Fibroblast of skin of right quadriceps (primary cell): ENCODE measurements at regions not wholly inside any gene's neighbourhood (a gene's known extent, or its start where the extent isn't known, plus 50 kb on each side); places are given as distances from the start of the nearest gene placed in this dataset.
A peak's percentile ranks its signal among the peaks of the same experiment; 100 is the strongest.
"Not testable (repeated sequence)": the region's sequence is repeated elsewhere in the genome, so short reads cannot be mapped to it uniquely, and the experiment has no call there.

Experiments used
- DNase-seq: peaks from one replicate; pipeline ENCODE4 v3.0.0-alpha.2; 2013

DNA sequence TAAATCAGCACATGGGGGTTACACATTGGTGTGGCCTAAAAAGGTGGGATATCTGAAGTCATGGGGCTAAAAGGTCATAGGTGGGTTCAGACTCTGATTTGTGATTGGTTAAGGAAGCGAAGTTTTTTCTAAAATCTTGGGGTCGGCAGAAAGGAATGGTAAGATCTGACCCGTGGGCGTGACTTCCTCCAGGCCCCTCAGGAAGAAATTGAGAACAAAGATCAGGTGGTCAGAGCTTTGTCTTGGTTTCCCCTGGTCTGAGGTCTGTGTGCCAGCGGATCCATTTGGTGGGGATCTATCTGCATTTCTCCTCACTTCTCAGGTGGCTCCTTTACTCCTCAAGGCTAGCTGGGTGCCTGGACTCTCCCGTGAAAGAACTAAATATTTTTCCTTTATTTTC, 302.8 kb downstream of the ABCC12 start:
- DNase-seq: no peak

DNA sequence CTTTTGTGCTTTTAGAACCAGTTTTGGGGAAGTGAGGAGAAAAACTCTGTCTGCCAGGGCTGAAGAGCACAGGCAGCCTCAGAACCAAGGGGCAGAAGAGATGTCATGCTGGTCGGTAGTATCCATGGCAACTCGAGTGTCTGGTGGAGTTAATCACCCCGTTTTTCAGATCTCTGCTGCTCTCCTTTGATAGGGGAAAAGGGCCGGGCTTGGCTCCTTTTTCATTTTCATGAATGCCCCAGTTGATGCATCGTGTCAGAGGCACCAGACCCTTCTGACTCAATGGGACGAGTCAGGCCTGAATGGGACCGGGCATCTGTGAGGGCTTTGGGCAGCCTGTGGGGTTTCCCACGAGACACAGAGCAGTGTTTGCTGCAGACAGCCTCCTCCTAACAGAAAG, 304.6 kb downstream of the ABCC12 start:
- no peak for DNase-seq

DNA sequence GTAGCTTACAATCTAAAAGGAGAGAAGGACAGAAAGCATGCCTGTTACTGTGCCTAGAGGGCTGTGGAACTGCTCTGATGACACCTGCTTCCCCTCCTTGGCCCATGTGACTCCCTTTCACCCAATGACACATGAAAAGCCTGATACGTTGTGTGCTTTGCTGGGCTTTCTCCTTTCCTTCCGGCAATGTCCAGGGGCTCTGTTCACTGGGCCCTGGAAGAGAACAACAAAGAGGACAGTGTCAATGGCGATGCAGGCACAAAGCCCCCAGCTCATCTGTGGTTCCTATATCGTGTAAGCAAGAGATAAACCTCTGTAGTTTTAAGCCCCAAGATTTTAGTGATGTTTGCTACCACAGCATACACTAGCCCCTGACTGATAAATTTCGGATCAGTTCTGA, 306.1 kb downstream of the ABCC12 start:
- DNase-seq: no peak

DNA sequence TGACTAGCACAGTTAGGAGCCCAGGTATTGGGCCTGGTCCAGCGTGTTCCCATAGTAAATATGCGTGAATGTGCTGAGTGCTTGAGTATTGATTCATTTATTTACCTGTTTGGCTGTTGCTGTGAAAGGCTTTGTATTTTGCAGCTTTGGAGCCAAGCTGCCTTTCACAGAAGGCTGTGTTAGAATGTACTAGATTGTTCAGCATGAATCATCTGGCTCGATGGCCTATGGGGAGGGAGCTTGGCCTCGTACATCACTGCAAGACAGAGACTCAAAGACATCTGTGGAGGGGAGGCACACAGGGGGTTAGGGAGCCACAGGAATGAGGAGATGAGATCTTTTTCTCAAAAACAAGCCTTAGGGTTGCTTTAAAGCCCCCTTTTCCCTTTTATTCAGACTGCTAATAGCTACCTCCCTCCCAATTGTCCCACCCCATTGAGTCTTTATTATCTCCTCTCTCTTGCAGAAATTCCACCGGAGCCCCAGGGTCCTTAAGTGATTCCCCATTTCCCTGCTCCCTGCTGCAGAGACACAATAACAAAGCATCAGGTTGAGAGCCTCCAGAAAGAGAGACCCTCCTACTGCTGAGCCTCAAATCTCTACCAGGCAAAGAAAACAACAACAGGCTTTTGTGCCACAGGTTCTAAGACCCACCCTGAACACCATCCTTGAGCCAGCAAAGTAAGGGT, 307.2 kb downstream of the ABCC12 start:
- peak; percentile 28 for DNase-seq

DNA sequence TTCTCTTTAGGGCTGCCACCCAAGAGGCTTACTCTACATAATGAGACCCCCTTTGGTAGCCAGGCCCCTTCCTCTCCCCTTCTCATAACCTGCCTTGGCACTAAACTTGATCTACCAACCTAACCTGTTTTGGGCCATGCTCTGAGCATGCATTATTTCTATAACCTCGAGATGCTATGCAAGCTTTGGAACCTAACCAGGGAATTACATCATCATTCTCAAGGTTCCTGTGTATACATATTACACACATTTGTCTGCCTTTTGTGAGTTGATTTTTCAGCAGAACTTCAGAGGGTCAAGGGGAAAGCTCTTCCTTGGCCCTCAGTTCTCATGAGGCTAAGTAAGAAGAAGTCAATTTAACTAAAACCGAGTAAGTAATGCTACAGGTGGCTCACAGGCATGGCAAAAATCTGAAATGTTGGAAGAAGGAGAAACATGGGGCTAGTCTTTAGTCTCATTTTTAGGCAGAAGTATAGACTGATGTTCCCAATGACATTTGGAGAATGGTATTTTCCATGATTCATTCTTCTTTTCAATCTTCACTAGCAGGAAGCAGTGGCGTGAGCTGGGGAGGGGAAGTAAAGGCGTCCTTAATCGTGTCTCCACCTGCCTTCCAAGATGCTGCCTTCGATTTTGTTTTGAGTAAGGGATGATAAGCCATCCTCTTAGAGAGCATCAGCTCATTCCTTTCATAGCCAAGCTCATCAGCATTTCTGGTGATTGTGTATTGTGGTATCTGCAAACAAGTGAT, 308.4 kb downstream of the ABCC12 start:
- DNase-seq: peak; percentile 14

DNA sequence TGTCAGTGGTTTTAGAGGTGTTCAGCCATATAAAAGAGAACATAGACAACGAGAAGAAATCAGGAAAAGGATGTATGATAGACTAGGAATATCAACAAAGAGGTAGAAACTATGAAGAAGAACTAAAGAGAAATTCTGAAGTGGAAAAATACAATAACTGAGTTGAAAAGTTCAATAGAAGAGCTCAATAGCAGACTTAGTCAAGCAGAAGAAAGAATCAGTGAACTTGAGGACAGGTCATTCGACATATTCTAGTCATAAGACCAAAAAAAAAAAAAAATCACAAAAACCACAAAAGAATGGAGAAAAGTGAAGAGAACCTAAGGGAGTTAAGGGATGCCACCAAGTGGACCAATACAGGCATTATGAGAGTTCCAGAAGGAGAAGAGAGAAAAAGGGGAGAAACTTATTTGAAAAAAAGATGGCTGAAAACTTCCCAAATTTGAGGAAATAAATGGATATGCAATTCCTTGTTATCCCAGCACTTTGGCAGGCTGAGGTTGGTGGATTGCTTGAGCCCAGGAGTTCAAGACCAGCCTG, 321.2 kb downstream of the ABCC12 start:
- no peak for DNase-seq

DNA sequence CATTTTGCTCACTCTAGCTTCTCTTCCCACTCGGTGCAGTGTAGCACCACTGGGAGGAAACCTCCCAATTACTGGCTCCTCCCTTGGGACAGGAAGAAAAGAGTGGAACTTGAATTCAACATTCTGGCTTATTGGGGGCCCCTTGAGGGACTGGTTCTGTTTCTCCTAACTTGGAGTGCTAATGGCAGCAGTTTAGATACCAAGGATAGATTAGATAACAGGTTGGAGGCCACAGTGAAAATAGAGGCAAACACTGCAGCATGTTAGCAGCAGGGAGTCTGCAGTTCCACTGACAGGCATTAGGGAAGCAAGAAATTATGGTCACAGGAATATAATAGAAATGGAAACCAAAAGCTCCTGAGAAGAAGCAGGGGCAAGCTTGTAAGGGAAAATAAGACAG, 322.0 kb downstream of the ABCC12 start:
- no peak for DNase-seq

DNA sequence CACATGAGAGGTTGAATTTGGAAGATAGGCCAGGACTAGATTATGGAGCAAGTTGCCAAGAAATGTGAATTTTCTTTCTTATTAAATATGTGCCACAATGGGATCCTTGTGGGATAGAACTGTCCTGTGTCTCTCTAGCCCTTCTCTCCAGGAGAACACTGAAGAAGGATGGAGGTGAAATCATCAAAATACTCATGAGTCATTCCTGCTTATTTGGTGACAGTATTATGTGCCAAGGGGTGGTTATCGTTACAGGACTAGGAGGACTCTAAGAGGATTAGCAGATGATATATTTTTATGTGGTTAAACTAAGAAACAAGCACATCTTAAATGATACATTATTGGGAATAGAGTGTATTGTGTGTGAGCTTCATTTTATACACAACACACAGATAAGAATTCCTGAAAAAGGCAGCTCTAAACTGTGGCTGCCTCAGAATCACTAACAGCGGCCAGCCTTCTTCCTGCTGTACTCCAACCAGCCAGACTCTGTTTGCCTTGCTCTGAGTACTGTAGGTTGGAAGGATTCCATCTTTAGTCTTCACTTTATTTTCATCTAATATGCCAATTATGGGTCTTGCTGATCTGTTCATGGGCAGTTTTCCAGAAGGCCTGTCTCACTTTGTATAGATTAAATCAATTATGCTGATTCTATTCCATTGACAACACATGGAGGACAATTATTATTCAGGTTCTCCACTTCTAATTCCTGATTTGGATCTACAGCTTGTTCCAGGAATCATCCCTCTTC, 325.8 kb downstream of the ABCC12 start:
- DNase-seq: no peak

DNA sequence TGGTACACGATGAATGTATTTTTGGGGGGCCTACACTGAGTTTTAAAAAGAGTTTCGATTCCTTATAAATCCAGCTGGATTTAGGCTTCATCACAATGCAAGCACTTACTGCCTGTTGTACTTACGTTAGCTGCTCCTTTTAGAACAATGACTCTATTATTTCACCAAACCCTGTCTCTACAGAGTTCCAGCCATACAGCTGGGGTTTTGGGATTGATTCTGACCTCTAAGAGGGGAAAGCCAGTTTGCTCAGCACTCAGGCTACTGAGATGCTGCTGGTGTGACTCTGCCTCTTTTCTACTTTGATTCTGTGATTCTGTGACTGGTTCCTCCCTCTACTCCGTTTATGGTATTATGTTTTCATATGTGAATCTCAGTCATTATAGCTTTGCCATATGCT, 329.7 kb downstream of the ABCC12 start:
- DNase-seq: no peak

DNA sequence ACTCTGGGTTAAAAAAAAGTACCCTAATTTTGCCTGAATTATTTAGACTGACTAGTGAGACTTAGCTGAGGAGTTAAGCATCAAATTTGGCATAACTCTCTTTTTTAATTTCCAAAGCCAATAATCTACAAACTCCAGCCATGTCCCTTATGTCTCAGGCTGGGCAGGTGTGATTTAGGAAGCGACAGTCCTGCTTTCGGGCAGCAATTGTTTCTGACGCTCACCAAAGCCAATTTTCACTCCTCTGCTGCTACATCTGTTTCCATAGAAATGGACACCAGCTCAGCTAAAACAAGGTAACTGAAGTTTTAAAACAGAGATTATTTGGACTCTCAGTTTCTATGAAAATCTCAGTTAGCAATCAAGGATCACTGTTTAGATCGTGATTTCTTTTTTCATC, 338.7 kb downstream of the ABCC12 start:
- no peak for DNase-seq

DNA sequence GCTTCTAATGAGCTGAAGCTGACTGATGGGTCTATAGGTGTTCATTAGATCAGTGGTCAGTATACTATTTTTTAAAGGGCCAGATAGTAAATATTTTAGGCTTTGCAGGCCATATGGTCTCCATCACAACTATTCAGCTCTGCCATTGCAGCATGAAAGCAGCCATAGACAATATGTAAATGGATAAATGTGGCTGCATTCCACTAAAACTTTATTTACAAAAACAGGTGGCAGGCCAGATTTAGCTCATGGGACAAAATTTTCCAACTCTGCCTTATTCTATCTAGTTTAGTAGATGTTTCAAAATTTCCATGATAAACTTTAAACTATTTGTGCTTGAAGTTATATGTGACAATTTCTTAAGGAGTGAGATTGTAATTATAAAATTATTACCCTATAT, 339.3 kb downstream of the ABCC12 start:
- no peak for DNase-seq

DNA sequence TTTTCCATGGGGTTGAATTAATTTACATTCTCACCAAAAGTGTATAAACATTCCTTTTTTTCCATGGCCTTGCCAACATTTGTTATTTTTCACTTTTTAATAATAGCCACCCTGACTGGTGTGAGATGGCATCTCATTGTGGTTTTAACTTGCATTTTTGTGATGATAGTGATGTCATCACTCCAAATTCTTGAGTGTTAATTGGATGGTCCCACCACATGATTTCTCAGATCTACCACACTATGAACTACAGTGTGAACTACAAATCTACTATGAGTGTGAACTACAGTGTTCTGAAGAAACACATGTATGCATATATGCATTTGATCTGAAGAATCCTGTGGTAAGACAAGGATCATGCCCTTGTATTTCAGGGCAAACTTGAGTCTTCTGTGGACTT, 340.1 kb downstream of the ABCC12 start:
- DNase-seq: peak; percentile 3

DNA sequence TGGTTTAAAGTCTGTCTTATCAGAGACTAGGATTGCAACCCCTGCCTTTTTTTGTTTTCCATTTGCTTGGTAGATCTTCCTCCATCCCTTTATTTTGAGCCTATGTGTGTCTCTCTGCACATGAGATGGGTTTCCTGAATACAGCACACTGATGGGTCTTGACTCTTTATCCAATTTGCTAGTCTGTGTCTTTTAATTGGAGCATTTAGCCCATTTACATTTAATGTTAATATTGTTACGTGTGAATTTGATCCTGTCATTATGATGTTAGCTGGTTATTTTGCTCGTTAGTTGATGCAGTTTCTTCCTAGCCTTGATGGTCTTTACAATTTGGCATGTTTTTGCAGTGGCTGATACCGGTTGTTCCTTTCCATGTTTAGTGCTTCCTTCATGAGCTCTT, 344.0 kb downstream of the ABCC12 start:
- DNase-seq: not testable (repeated sequence)

DNA sequence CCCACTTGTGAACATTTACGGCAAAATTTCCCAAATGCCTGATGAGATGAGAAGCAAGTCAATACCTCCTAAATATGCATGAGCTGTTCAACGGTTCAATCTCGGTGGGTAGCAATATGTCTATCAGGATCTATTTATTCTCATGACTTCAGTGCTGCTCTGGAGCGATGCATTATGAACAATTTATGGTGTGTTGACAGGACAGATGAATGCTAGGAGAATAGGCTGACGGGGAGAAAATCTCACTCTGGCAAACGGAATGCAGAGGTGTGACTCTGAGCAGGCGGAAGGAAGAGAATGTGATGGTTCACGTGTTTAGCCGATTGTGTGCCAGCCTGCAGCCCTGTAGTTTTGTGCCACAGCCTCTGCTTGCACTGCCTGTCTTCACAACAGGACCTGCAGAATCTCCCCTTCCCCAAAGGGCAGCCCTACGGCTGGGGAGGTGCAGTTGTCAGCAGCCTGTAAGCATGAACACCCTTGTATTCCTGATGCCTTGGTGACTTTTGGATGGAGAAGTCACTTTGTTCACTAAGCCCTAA, 345.2 kb downstream of the PHKB start:
- no peak for DNase-seq

DNA sequence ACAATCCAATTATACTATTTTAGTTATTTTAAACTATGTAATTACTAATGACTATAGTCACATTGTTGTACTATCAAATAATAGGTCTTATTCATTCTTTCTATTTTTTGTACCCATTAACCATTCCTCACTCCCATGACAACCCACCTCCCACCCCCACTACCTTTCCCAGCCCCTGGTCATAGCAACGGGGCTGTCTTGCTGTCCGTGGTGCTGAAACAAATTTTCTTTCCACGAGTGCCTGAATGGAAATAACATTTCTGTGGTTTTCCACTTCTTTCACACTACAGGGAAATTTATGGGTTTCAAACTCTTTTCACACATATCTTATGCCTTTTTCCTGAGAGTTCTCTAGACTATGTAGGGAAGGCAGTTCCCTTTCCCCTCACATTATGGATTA, 326.6 kb downstream of the PHKB start:
- peak; percentile 7 for DNase-seq

DNA sequence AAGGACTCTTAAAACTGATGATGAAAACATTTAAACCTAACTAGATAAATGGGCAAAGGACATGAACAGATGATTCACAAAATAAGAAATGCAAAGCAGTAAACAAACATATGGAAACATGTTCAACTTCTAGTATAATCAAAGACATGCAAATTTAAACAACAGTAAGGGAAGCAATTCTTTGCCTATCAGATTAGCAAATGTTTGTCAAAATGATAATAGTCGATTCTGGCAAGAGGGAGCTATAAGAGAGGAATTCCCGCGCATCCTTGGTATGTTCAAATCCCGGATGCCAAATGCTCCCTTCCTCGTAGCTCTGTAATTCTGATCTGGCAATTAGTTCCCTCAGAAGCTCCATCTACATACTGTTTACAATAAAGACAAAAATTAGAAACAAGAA, 320.5 kb downstream of the PHKB start:
- DNase-seq: no peak

DNA sequence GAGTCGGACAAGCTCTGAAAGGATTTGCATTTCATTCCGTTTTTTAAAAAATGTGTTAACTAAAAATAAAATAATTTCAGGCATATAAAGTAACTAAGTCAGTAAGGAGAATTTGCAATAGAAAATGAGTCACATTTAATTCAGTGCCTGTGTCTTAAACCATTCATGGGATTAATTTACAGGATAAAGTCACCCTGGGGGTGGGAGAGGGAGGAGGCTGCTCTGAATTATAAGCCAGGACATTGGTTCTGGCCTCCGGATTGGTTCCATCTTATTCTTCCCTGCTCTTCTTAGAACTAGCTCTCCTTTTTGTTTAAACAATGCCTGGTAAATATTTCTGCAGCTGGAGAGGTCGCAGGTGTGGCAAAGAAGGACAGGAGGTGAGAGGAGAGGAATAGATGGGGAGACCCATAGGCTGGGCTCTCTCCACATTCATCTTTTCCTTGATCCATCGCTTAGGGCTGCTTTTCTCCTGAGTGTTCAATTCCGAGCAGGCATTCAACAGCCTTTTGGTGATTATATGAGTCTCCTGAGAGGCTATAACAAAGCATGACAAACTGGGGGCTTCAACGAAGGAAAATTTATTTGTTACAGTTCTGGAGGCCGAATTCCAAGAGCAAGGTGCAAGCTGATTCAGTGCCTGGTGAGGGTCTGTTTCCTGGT, 319.2 kb downstream of the PHKB start:
- DNase-seq: peak; percentile 13

DNA sequence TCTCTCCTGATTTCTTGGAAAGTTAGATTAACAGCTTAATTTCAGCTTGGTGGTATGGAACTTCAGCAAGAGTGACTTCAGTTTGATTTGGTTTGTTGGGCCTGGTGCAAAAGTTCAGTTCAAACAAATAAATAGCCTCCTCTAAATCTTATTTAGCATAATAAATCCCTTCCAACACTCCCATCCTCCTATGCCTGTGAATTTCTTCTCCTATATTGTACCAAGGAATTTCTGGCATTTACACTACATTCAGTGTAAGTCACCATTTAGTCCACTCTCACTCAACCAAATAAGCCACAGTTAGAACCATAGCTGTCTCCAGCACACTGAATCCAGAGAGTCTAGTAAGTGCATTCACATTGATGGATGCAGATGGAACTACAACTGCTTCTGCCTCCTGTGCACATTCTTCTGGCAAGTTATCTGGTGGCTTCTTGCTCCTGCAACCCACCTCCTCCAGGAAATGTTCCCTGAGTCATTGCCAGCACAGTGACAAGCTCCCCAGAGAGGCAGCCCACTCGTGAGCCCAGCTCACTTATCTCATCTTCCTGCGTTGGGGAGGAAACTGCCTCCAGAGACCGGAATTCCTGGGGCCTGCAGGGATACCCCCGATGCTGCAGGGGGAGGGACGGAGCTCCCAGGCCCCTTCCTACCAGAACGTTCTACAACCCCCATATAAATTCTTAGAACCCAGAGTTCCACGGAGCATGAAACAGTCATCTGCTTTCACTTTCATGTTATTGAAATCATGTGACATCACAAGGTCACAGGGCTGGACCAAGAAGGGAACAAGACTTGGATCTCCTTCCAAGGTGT, 318.3 kb downstream of the PHKB start:
- DNase-seq: peak; percentile 24

DNA sequence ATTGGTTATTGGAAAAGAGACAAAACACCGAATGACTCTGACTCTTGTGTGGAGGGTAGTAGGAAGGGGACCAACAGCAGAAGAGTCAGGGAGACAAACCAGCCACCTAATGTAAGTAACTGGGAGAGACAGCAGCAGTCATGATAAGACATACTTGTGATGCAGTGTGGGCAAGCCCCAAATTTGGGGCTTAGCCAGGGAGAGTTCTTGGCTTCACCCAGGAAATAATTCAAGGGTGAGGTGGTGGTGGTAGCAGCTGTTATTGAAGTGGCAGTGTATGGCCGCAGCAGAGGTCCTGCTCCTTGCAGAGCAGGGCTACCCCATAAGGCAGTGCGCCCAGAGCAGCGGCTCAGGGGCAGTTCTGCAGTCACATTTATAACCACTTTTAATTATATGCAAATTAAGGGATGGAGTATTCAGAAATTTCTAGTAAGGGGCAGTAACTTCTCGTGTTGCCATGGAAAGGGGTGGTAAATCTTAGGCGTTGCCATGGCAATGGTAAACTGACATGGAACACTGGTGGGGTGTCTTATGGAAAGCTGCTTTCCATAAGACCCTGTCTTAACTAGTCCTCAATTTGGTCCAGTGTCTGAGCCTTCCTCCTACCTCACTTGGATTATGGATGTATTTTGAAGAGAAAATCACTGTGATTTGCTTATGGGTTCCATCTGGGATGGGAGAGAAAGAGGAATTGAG, 317.1 kb downstream of the PHKB start:
- DNase-seq: no peak

DNA sequence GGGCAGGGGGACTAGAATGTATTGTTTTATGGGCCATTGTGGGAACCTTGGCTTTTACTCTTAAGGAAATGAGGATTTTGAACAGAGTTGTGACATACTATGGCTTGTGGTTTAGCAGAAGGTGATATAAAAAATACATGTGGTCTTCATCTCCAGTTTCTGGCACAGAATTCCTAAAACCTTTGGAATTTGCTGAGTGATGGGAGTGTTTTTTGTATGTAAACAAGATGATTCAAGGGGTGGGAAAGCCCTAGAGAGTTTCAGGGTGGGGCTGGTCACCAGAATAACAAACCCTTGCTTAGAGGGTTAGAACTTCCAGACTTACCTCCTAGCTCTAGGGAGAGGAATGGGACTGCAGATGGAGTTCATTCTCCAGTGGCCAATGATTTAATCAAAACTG, 316.1 kb downstream of the PHKB start:
- peak; percentile 65 for DNase-seq

DNA sequence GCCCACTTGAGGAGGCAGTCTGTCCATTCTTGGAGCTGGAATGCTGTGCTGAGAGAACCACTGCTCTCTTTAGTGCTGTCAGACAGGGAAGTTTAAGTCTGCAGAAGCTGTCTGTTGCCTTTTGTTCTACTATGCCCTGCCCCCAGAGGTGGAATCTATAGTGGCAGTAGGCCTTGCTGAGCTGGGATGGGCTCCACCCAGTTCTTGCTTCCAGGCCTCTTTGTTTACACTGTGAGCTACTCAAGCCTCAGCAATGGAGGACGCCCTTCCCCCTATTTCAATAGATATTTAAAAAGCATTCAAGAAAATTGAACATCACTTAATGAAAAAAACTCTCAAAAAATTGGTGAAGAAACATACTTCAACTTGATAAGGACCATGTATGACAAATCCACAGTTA, 313.5 kb downstream of the PHKB start:
- DNase-seq: no peak
